Activated naive CD4-positive, alpha-beta T cell treated with anti-CD3 and anti-CD28 coated beads, Interleukin-2, amount 50 U/mL, for 24 hours (primary cell): ENCODE measurements at regions not wholly inside any gene's neighbourhood (a gene's known extent, or its start where the extent isn't known, plus 50 kb on each side); places are given as distances from the start of the nearest gene placed in this dataset.

Experiments
- H3K27ac Mint-ChIP-seq: one replicate; pipeline ENCODE4 v1.8.0; 2021; ENCODE audit warnings: mild to moderate bottlenecking, mixed read lengths
- H3K27me3 Mint-ChIP-seq: one replicate; pipeline ENCODE4 v1.8.0; 2021; ENCODE audit warnings: mixed read lengths
- H3K36me3 Mint-ChIP-seq: one replicate; pipeline ENCODE4 v1.8.0; 2021; ENCODE audit warnings: mixed read lengths
- H3K4me1 Mint-ChIP-seq: one replicate; pipeline ENCODE4 v1.8.0; 2021; ENCODE audit warnings: mixed read lengths
- H3K4me3 Mint-ChIP-seq: one replicate; pipeline ENCODE4 v1.8.0; 2021; ENCODE audit warnings: mild to moderate bottlenecking, mixed read lengths
- H3K9me3 Mint-ChIP-seq: one replicate; pipeline ENCODE4 v1.8.0; 2021; ENCODE audit warnings: mixed read lengths

GRCh38 chr4:189090174-189090814 is 850.4 kb upstream of the FRG1 start:
- H3K9me3 Mint-ChIP-seq = peaks cover 10% of the 10 kb centered on the region
- H3K4me3 Mint-ChIP-seq = no peak overlapping the region
- H3K36me3 Mint-ChIP-seq = no peaks in the 10 kb centered on the region
- H3K27ac Mint-ChIP-seq = no peak overlapping the region
- no peaks in the 10 kb centered on the region for H3K4me1 Mint-ChIP-seq
- no peaks in the 10 kb centered on the region for H3K27me3 Mint-ChIP-seq

- Mint-ChIP-seq H3K9me3 (peaks cover 14% of the 10 kb centered on the region), H3K4me1 (no peaks in the 10 kb centered on the region), H3K4me3 (no peak overlapping the region), H3K36me3 (no peaks in the 10 kb centered on the region), H3K27me3 (no peaks in the 10 kb centered on the region), H3K27ac (no peak overlapping the region)
Measured at GRCh38 chr4:189092581-189092980, 848.1 kb upstream of the FRG1 start.

GRCh38 chr4:189096108-189096507 is 844.6 kb upstream of the FRG1 start:
- peaks cover 14% of the 10 kb centered on the region for H3K9me3 Mint-ChIP-seq
- no peaks in the 10 kb centered on the region for H3K36me3 Mint-ChIP-seq
- no peaks in the 10 kb centered on the region for H3K4me1 Mint-ChIP-seq
- H3K4me3 Mint-ChIP-seq = no peak overlapping the region
- H3K27me3 Mint-ChIP-seq = no peaks in the 10 kb centered on the region
- H3K27ac Mint-ChIP-seq = no peak overlapping the region

- no peak overlapping the region for H3K27ac Mint-ChIP-seq
- H3K9me3 Mint-ChIP-seq = peaks cover 14% of the 10 kb centered on the region
- H3K36me3 Mint-ChIP-seq = no peaks in the 10 kb centered on the region
- no peak overlapping the region for H3K4me3 Mint-ChIP-seq
- H3K4me1 Mint-ChIP-seq = no peaks in the 10 kb centered on the region
- H3K27me3 Mint-ChIP-seq = no peaks in the 10 kb centered on the region
Measured at GRCh38 chr4:189096717-189097116, 844.0 kb upstream of the FRG1 start.

GRCh38 chr4:189098932-189099696 is 841.6 kb upstream of the FRG1 start:
- Mint-ChIP-seq H3K36me3 (no peaks in the 10 kb centered on the region), H3K27me3 (no peaks in the 10 kb centered on the region), H3K9me3 (peaks cover 10% of the 10 kb centered on the region), H3K4me1 (no peaks in the 10 kb centered on the region), H3K27ac (no peak overlapping the region), H3K4me3 (no peak overlapping the region)

- H3K9me3 Mint-ChIP-seq = peaks cover 8% of the 10 kb centered on the region
- H3K4me3 Mint-ChIP-seq = no peak overlapping the region
- no peak overlapping the region for H3K27ac Mint-ChIP-seq
- H3K27me3 Mint-ChIP-seq = no peaks in the 10 kb centered on the region
- H3K36me3 Mint-ChIP-seq = no peaks in the 10 kb centered on the region
- H3K4me1 Mint-ChIP-seq = no peaks in the 10 kb centered on the region
Measured at GRCh38 chr4:189113389-189113888, 827.2 kb upstream of the FRG1 start.

GRCh38 chr4:189117426-189117825 is 823.2 kb upstream of the FRG1 start:
- Mint-ChIP-seq H3K36me3 (no peaks in the 10 kb centered on the region), H3K4me1 (no peaks in the 10 kb centered on the region), H3K27ac (no peak overlapping the region), H3K9me3 (peaks cover 16% of the 10 kb centered on the region), H3K4me3 (no peak overlapping the region), H3K27me3 (no peaks in the 10 kb centered on the region)

GRCh38 chr4:189121336-189121735 is 819.3 kb upstream of the FRG1 start:
- H3K36me3 Mint-ChIP-seq = no peaks in the 10 kb centered on the region
- peaks cover 24% of the 10 kb centered on the region for H3K9me3 Mint-ChIP-seq
- no peaks in the 10 kb centered on the region for H3K4me1 Mint-ChIP-seq
- no peak overlapping the region for H3K4me3 Mint-ChIP-seq
- H3K27ac Mint-ChIP-seq = no peak overlapping the region
- H3K27me3 Mint-ChIP-seq = no peaks in the 10 kb centered on the region

GRCh38 chr4:189124149-189124758 is 816.4 kb upstream of the FRG1 start:
- Mint-ChIP-seq H3K36me3 (no peaks in the 10 kb centered on the region), H3K9me3 (peaks cover 24% of the 10 kb centered on the region), H3K4me1 (no peaks in the 10 kb centered on the region), H3K4me3 (no peak overlapping the region), H3K27ac (no peak overlapping the region), H3K27me3 (no peaks in the 10 kb centered on the region)

GRCh38 chr4:189124791-189125190 is 815.9 kb upstream of the FRG1 start:
- Mint-ChIP-seq H3K27ac (no peak overlapping the region), H3K9me3 (peaks cover 18% of the 10 kb centered on the region), H3K27me3 (no peaks in the 10 kb centered on the region), H3K4me3 (no peak overlapping the region), H3K4me1 (no peaks in the 10 kb centered on the region), H3K36me3 (no peaks in the 10 kb centered on the region)

GRCh38 chr4:189126040-189126439 is 814.6 kb upstream of the FRG1 start:
- no peaks in the 10 kb centered on the region for H3K36me3 Mint-ChIP-seq
- no peak overlapping the region for H3K4me3 Mint-ChIP-seq
- no peak overlapping the region for H3K27ac Mint-ChIP-seq
- peaks cover 15% of the 10 kb centered on the region for H3K9me3 Mint-ChIP-seq
- H3K27me3 Mint-ChIP-seq = no peaks in the 10 kb centered on the region
- no peaks in the 10 kb centered on the region for H3K4me1 Mint-ChIP-seq

GRCh38 chr4:189128341-189128740 is 812.3 kb upstream of the FRG1 start:
- Mint-ChIP-seq H3K9me3 (peaks cover 15% of the 10 kb centered on the region), H3K4me3 (no peak overlapping the region)

GRCh38 chr4:189129044-189129694 is 811.5 kb upstream of the FRG1 start:
- no peak overlapping the region for H3K4me3 Mint-ChIP-seq
- peaks cover 15% of the 10 kb centered on the region for H3K9me3 Mint-ChIP-seq
- H3K27me3 Mint-ChIP-seq = no peaks in the 10 kb centered on the region
- H3K4me1 Mint-ChIP-seq = no peaks in the 10 kb centered on the region
- no peaks in the 10 kb centered on the region for H3K36me3 Mint-ChIP-seq
- H3K27ac Mint-ChIP-seq = no peak overlapping the region

More at GRCh38 chr4:189128341-189128740, 812.3 kb upstream of the FRG1 start:
- Mint-ChIP-seq H3K27me3 (no peaks in the 10 kb centered on the region), H3K27ac (no peak overlapping the region), H3K4me1 (no peaks in the 10 kb centered on the region), H3K36me3 (no peaks in the 10 kb centered on the region)

GRCh38 chr4:189131118-189131517 is 809.6 kb upstream of the FRG1 start:
- no peaks in the 10 kb centered on the region for H3K27me3 Mint-ChIP-seq
- H3K27ac Mint-ChIP-seq = no peak overlapping the region
- H3K9me3 Mint-ChIP-seq = peaks cover 6% of the 10 kb centered on the region
- H3K4me3 Mint-ChIP-seq = no peak overlapping the region
- H3K4me1 Mint-ChIP-seq = no peaks in the 10 kb centered on the region
- H3K36me3 Mint-ChIP-seq = no peaks in the 10 kb centered on the region

GRCh38 chr4:189136462-189136861 is 804.2 kb upstream of the FRG1 start:
- no peaks in the 10 kb centered on the region for H3K4me1 Mint-ChIP-seq
- H3K27me3 Mint-ChIP-seq = no peaks in the 10 kb centered on the region
- no peaks in the 10 kb centered on the region for H3K36me3 Mint-ChIP-seq
- no peak overlapping the region for H3K4me3 Mint-ChIP-seq
- H3K9me3 Mint-ChIP-seq = no peaks in the 10 kb centered on the region
- H3K27ac Mint-ChIP-seq = no peak overlapping the region
